Sigmoid colon (tissue), 4 donors: ENCODE measurements at regions not wholly inside any gene's neighbourhood (a gene's known extent, or its start where the extent isn't known, plus 50 kb on each side); places are given as distances from the start of the nearest gene placed in this dataset.

Source experiments
- POLR2A ChIP-seq, 2 donors: fragments of 450-650 bp; IDR thresholded peaks; one replicate each; pipeline ENCODE4 v1.6.1; 2016; ENCODE audit warnings: antibody characterized with exemption in 2 of 2, mild to moderate bottlenecking in 2 of 2, moderate library complexity in 2 of 2
- POLR2AphosphoS5 ChIP-seq, 4 donors: sonication (generic); formaldehyde crosslinking; IDR thresholded peaks; one replicate each; pipeline ENCODE4 v1.6.1; 2017; ENCODE audit warnings: antibody characterized with exemption in 4 of 4
- TF ChIP-seq, protein P1 (sequence below), 4 experiments: fragments of 450-650 bp in 3 of 4; fragments of 200-600 bp in 1 of 4; IDR thresholded peaks; one replicate each; pipeline ENCODE4 v1.5.1; 2016 to 2019; ENCODE audit warnings: antibody characterized with exemption in 4 of 4, mild to moderate bottlenecking in 3 of 4, moderate library complexity in 2 of 4

DNA sequence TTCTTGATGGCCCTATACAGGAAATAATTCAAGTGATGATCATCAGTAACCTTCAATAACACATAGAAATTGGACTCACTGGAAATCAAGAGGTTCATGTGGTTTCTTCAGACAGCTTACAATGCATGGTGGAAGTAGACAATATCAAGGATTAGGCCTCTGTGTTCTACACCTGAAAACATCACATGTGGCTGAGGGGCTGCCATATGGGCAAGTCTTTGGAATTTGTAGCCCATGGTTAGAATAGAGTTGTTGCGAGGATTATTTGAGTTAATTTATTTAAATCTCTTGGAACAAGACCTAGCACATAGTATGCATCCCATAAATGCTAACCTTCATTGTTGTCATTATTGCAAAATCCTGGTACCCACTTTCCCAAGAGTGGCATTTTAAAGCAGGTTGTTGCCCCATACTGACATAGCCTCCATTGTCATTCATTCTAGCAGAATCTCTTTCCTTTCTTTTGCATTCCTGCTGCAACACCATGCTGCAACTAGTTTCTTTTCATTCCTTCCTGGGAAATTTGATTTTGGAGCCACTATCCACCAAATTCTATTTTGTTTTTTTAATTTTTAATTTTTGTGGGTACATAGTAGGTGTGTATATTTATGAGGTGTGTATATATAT is 352.7 kb upstream of the NAV3 start:
- TF ChIP-seq POLR2AphosphoS5 (IDR thresholded peaks at IDR 0.05) (no peak), POLR2A (IDR thresholded peaks at IDR 0.05) (no peak)
- TF ChIP-seq, protein P1, sequence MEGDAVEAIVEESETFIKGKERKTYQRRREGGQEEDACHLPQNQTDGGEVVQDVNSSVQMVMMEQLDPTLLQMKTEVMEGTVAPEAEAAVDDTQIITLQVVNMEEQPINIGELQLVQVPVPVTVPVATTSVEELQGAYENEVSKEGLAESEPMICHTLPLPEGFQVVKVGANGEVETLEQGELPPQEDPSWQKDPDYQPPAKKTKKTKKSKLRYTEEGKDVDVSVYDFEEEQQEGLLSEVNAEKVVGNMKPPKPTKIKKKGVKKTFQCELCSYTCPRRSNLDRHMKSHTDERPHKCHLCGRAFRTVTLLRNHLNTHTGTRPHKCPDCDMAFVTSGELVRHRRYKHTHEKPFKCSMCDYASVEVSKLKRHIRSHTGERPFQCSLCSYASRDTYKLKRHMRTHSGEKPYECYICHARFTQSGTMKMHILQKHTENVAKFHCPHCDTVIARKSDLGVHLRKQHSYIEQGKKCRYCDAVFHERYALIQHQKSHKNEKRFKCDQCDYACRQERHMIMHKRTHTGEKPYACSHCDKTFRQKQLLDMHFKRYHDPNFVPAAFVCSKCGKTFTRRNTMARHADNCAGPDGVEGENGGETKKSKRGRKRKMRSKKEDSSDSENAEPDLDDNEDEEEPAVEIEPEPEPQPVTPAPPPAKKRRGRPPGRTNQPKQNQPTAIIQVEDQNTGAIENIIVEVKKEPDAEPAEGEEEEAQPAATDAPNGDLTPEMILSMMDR (IDR thresholded peaks at IDR 0.05): no peak
